MCF 10A (cell line): ENCODE measurements at regions not wholly inside any gene's neighbourhood (a gene's known extent, or its start where the extent isn't known, plus 50 kb on each side); places are given as distances from the start of the nearest gene placed in this dataset.

ENCODE experiments used
- BruUV-seq: library from RNA; stranded (reverse); fragments of 400-500 nt; replicated peaks from 2 replicates; lab custom pipeline; 2021; lab: Mats Ljungman, UMichigan
- CTCF ChIA-PET: fragments of 300-600 bp; sonication (Branson Sonifier 250); formaldehyde crosslinking; extraction: SDS; loops from one replicate; lab custom pipeline; 2021; ENCODE audit warnings: antibody characterized with exemption, inconsistent platforms; lab: Yijun Ruan, JAX
- POLR2A ChIA-PET: fragments of 300-600, 350-650 bp; sonication (Branson Sonifier 250); formaldehyde crosslinking; extraction: SDS; loops from one replicate; lab custom pipeline; 2020; ENCODE audit warnings: antibody characterized with exemption, inconsistent platforms; lab: Yijun Ruan, JAX
- DNase-seq: peaks from one replicate; pipeline ENCODE4 v3.0.0-alpha.2; 2018; ENCODE audit not compliant: unreplicated experiment
- H3K27ac Mint-ChIP-seq: one replicate; pipeline ENCODE4 v1.8.0; 2022; ENCODE audit warnings: mild to moderate bottlenecking, low read depth, mixed read lengths; ENCODE audit not compliant: unreplicated experiment
- H3K27me3 Mint-ChIP-seq: one replicate; pipeline ENCODE4 v1.8.0; 2022; ENCODE audit warnings: mixed read lengths; ENCODE audit not compliant: insufficient read depth, unreplicated experiment
- H3K36me3 Mint-ChIP-seq: one replicate; pipeline ENCODE4 v1.8.0; 2022; ENCODE audit warnings: mild to moderate bottlenecking, moderate library complexity, mixed read lengths; ENCODE audit not compliant: insufficient read depth, unreplicated experiment
- H3K4me1 Mint-ChIP-seq: one replicate; pipeline ENCODE4 v1.8.0; 2022; ENCODE audit warnings: mixed read lengths; ENCODE audit not compliant: insufficient read depth, unreplicated experiment
- H3K4me3 Mint-ChIP-seq: one replicate; pipeline ENCODE4 v1.8.0; 2022; ENCODE audit warnings: mild to moderate bottlenecking, moderate library complexity, mixed read lengths; ENCODE audit not compliant: unreplicated experiment
- H3K9me3 Mint-ChIP-seq: one replicate; pipeline ENCODE4 v1.8.0; 2022; ENCODE audit warnings: mixed read lengths; ENCODE audit not compliant: unreplicated experiment
- intact Hi-C: fragments of 100-400 bp; cut with micrococcal nuclease; formaldehyde crosslinking; loops from 2 replicates; pipeline ENCODE4 v1.14.1; 2022
- TF ChIP-seq, protein P1 (sequence below): fragments of 200-600 bp; IDR thresholded peaks from one replicate; pipeline ENCODE4 v1.8.0; 2022; ENCODE audit warnings: antibody characterized with exemption, mild to moderate bottlenecking; ENCODE audit not compliant: unreplicated experiment

GRCh38 chr1:191142748-191143147 is 665.1 kb upstream of the BRINP3 start:
- no peaks in the 10 kb centered on the region for H3K9me3 Mint-ChIP-seq
- no peak overlapping the region for H3K27ac Mint-ChIP-seq
- BruUV-seq, result no TSS peak
- no peak overlapping the region for H3K4me3 Mint-ChIP-seq
- intact Hi-C loops, result no loop called here
- TF ChIP-seq, protein P1, sequence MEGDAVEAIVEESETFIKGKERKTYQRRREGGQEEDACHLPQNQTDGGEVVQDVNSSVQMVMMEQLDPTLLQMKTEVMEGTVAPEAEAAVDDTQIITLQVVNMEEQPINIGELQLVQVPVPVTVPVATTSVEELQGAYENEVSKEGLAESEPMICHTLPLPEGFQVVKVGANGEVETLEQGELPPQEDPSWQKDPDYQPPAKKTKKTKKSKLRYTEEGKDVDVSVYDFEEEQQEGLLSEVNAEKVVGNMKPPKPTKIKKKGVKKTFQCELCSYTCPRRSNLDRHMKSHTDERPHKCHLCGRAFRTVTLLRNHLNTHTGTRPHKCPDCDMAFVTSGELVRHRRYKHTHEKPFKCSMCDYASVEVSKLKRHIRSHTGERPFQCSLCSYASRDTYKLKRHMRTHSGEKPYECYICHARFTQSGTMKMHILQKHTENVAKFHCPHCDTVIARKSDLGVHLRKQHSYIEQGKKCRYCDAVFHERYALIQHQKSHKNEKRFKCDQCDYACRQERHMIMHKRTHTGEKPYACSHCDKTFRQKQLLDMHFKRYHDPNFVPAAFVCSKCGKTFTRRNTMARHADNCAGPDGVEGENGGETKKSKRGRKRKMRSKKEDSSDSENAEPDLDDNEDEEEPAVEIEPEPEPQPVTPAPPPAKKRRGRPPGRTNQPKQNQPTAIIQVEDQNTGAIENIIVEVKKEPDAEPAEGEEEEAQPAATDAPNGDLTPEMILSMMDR, result no peak
- H3K36me3 Mint-ChIP-seq, result no peaks in the 10 kb centered on the region
- H3K4me1 Mint-ChIP-seq, result peaks cover 4% of the 10 kb centered on the region
- ChIA-PET CTCF (no interaction called here), POLR2A (no interaction called here)
- no peak for DNase-seq
- no peaks in the 10 kb centered on the region for H3K27me3 Mint-ChIP-seq

DNA sequence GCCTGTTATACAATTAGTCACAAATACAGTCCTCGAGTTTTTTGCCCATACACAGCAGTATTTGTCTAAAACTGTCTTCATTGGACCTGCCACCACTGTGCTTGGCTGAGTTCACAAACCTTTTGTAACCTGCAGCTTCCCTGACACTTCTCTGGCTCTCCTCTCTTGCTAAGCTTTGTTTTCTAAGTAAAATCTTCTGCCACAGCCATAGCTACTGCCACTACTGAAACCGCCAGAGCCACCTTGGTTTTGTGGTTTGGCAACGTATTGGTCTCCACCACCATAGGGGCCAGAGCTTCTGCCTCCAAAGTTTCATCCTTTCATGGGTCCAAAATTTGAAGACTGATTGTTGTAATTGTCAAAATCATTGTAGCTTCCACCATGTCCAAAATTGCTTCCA is 668.2 kb upstream of the BRINP3 start:
- Mint-ChIP-seq H3K4me3 (no peak overlapping the region), H3K9me3 (no peaks in the 10 kb centered on the region), H3K36me3 (no peaks in the 10 kb centered on the region), H3K27ac (no peak overlapping the region), H3K27me3 (no peaks in the 10 kb centered on the region), H3K4me1 (peaks cover 4% of the 10 kb centered on the region)
- ChIA-PET POLR2A (no interaction called here), CTCF (interaction anchor here (0.7 kb wide), 2 partner anchors 301 to 774 kb away, joined by 3 read pairs; no protein-coding TSS in a partner anchor)
- intact Hi-C loops, result no loop called here
- no TSS peak for BruUV-seq
- TF ChIP-seq, protein P1, result no peak
- no peak for DNase-seq

- Mint-ChIP-seq H3K9me3 (no peaks in the 10 kb centered on the region), H3K4me1 (no peaks in the 10 kb centered on the region), H3K27ac (no peak overlapping the region), H3K4me3 (no peak overlapping the region), H3K27me3 (no peaks in the 10 kb centered on the region), H3K36me3 (no peaks in the 10 kb centered on the region)
- no TSS peak for BruUV-seq
- intact Hi-C loops, result no loop called here
- TF ChIP-seq, protein P1, result no peak
- DNase-seq, result no peak
- ChIA-PET CTCF (no interaction called here), POLR2A (no interaction called here)
These were observed 673.7 kb upstream of the BRINP3 start for GRCh38 chr1:191151321-191151807.

- ChIA-PET CTCF (interaction anchor here (0.6 kb wide), 1 partner anchor 347 kb away, joined by 3 read pairs; no protein-coding TSS in a partner anchor), POLR2A (no interaction called here)
- H3K4me3 Mint-ChIP-seq, result no peak overlapping the region
- H3K27ac Mint-ChIP-seq, result no peak overlapping the region
- no peaks in the 10 kb centered on the region for H3K4me1 Mint-ChIP-seq
- TF ChIP-seq, protein P1, result no peak
- no peaks in the 10 kb centered on the region for H3K36me3 Mint-ChIP-seq
- DNase-seq, result no peak
- H3K9me3 Mint-ChIP-seq, result peaks cover 4% of the 10 kb centered on the region
- no TSS peak for BruUV-seq
- no peaks in the 10 kb centered on the region for H3K27me3 Mint-ChIP-seq
- intact Hi-C loops, result no loop called here
These were observed 675.1 kb upstream of the BRINP3 start for GRCh38 chr1:191152776-191153175.
